HG03469 (cell line): ENCODE measurements at regions not wholly inside any gene's neighbourhood (a gene's known extent, or its start where the extent isn't known, plus 50 kb on each side); places are given as distances from the start of the nearest gene placed in this dataset.
"Not testable (repeated sequence)": the region's sequence is repeated elsewhere in the genome, so short reads cannot be mapped to it uniquely, and the experiment has no call there.

ENCODE experiments used
- ATAC-seq: cut with Tn5 transposase; IDR thresholded peaks from one replicate; pipeline ENCODE4 v1.9.1; 2021; ENCODE audit warnings: mild to moderate bottlenecking, moderate library complexity, moderate number of reproducible peaks; ENCODE audit not compliant: unreplicated experiment

- no peak for ATAC-seq
Measured at GRCh38 chr1:224791362-224791941, 138.0 kb upstream of the DNAH14 start.

- ATAC-seq: no peak
Measured at GRCh38 chr1:224795591-224795990, 133.9 kb upstream of the DNAH14 start.

DNA sequence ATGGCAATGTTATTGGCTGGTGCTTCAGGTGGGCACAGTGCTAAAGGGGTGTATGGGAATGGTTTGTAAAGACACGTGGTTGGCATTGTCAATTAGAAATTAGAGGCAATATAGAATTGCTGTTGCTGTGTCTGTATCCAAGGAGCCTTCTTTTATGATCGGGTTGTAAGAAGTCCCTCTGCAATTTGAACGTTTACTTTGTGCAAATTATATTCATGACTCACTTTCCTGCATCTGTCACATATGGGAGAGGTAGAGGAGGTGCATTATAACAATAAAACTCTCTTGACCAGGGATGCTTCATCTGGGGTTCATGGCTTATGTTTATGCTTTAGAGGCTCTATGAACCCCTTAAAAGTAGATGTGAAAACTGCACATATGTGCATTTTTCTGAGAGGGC, 130.4 kb upstream of the DNAH14 start:
- no peak for ATAC-seq

- no peak for ATAC-seq
Measured at GRCh38 chr1:224800486-224801119, 128.9 kb upstream of the DNAH14 start.

DNA sequence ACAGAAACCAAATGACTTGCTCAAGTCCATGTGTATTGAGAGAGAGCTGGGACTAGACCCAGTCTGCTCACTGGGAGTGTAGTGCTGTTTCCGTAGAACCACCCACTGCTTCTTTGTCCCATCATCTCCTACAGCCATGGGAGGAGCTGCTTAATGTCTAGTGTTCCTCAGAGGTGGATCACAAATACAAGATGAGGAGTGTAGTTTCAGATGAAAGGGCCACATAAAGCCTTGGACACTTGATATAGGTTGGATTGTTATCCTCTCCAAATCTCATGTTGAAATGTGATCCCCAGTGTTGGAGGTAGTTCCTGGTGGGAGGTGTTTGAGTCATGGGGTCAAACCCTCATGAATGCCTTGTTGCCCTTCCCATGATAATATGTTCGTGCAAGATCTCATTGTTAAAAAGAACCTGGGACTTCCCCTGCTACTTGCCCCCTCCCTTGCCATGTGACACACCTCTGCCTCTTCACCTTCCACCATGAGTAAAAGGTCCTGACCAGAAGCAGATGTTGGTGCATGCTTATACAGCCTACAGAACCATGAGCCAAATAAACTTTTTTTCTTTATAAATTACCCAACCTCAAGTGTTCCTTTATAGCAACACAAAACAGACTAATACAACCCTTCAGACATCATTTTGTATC, 127.5 kb upstream of the DNAH14 start:
- ATAC-seq: no peak

DNA sequence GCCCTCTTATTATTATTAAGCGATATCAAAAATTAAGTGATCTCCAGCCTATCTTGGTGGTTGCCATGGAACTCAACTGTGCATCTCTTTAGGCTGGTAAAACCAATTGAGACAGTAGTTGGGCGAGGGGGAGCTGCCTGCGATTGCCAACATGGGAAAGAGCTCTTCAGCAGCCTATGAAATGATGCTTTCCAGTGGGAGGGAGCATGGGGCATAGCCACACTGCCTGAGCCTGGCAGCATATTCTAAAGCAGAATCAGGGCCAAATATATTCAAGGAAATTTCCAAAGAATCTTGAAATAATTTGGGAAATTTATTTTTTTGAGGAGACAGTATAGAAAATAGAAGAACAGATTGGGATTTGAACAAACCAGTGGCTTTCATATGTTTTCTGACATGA, 126.9 kb upstream of the DNAH14 start:
- no peak for ATAC-seq

GRCh38 chr1:224804220-224804619, 125.3 kb upstream of the DNAH14 start:
- no peak for ATAC-seq

GRCh38 chr1:224805889-224806288, 123.6 kb upstream of the DNAH14 start:
- no peak for ATAC-seq

GRCh38 chr1:224809137-224809536, 120.3 kb upstream of the DNAH14 start:
- no peak for ATAC-seq

DNA sequence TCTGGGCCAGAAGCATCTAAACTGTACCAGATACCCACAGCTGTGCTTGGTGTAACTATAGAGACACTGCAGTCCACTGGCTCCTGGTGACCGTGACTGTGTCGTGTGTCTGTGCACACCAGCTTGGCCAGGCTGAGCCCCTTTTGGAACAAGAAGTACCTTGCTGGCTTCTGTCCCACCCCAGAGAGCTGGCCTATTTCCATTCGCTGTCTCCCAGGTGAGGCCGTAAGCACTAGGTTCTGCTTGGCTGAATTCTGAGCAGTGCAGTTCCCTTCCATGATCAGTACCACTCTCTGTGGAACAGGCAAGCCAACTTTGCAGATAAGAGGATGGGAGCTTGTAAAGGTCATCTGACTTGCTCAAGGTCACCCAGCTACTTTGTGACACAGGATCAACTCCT, 119.9 kb upstream of the DNAH14 start:
- ATAC-seq: no peak

DNA sequence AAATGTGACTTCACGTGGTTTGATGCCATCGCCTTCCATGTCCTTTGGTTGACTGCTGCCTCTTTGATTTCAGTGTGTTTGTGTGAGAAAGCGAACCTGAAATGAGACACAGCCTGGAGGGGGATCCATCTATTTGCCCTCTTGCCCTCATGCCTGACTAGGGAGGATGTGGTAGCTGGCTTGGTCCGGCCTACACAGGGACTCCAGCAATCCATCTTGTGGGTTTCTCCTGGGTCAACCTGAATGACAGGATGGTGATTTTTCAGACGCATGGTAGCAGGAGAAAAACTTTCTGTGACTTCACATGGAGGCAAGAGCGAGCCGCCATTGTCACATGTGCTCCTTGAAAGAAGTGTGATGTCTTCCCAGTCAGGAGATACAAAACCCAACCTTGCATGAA, 117.9 kb upstream of the DNAH14 start:
- ATAC-seq: no peak

- ATAC-seq: peak; percentile 43
Measured at GRCh38 chr1:224815647-224816046, 113.8 kb upstream of the DNAH14 start.

- no peak for ATAC-seq
Measured at GRCh38 chr1:224816062-224816461, 113.4 kb upstream of the DNAH14 start.

GRCh38 chr1:224817382-224817781, 112.1 kb upstream of the DNAH14 start:
- ATAC-seq: no peak

DNA sequence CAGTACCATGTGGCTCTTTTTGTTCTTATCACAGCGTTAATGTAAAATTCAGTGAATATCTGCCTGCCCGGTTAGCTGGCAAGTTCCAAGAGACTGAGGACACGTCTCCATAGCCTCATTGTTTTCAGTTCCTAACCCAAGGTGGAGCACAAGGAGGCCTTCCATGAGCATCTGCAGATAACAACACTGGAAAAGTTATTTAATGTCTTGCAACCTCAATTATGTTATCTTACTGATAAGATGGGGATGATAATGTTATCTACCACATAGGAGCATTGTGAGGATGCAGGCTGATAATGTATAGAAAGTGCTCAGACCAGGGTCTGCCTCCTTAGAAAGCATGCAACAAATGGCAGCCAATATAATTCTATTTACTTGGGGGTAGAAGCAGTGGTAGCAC, 109.6 kb upstream of the DNAH14 start:
- ATAC-seq: no peak

DNA sequence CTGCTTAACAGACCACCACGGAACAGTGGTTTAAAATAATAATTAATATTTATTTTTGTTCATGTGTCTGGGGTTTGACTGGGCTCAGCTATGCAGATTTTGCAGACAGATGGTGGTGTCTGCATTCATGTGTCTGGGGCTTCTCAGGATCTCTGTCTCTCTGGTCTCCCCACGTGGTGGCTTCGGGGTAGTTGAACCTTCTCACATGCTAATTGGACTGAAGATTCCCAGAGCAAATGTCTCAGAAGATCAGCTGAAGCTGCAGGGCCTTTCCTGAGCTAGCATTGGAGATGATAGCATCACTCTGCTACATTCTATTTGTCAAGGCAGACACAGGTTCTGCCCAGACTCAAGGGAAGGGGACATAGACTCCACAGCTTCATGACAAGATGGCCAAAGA, 109.1 kb upstream of the DNAH14 start:
- no peak for ATAC-seq

GRCh38 chr1:224821751-224822150, 107.7 kb upstream of the DNAH14 start:
- ATAC-seq: not testable (repeated sequence)

DNA sequence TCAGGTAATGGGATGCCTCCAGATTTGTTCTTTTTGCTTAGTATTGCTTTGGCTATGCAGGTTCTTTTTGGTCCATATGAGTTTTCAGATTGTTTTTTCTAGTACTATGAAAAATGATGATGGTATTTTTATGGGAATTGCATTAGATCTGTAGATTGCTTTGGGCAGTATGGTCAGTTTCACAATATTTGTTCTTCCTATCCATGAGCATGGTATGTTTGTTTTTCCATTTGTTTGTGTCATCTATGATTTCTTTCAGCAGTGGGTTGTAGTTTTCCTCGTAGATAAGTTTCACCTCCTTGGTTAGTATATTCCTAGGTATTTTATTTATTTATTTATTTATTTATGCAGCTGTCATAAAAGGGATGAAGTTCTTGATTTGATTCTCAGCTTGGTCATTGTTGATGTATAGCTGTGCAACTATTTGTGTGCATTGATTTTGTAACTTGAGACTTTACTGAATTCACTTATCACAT, 103.9 kb upstream of the DNAH14 start:
- ATAC-seq: no peak

- no peak for ATAC-seq
Measured at GRCh38 chr1:224828691-224829090, 100.8 kb upstream of the DNAH14 start.

DNA sequence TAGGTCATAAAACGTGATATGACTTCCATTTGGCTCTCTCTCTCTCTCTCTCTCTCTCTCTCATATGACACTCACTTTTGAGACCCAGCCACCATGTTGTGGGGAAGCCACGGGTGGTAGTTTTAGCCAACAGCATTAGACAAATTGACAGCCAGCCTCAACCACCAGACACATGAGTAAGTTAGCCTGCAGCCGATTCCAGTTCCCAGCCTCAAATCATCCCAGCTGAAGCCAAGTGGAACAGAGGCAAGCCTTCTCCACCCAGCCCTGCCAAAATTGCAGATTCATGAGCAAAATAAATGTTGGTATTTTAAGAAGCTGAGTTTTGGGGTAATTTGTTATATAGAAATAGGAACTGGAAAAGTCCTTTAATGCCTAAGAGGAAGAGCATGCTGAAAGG, 98.0 kb upstream of the DNAH14 start:
- ATAC-seq: no peak

- not testable (repeated sequence) for ATAC-seq
Measured at GRCh38 chr1:224839648-224840300, 89.7 kb upstream of the DNAH14 start.

- ATAC-seq: not testable (repeated sequence)
Measured at GRCh38 chr1:224841803-224842202, 87.7 kb upstream of the DNAH14 start.
